ENCODE measurements at regions not wholly inside any gene's neighbourhood (a gene's known extent, or its start where the extent isn't known, plus 50 kb on each side); places are given as distances from the start of the nearest gene placed in this dataset.
"Not testable (repeated sequence)": the region's sequence is repeated elsewhere in the genome, so short reads cannot be mapped to it uniquely, and the experiment has no call there.

GRCh38 chr6:85004361-85004995 lies 240.1 kb upstream of the TBX18 start:
- Histone ChIP-seq H3K4me3 (ENCODE audit: low read depth in 1 of 5, low read length in 5 of 5) (no peak overlapping the region), H3K9me3 (ENCODE audit: control insufficient read depth in 5 of 5, low read length in 5 of 5) (no peaks in the 10 kb centered on the region), H3K27me3 (ENCODE audit: control insufficient read depth in 5 of 5, insufficient read depth in 4 of 5, low read length in 5 of 5) (no peaks in the 10 kb centered on the region), H3K4me1 (ENCODE audit: control insufficient read depth in 5 of 5, insufficient read depth in 5 of 5, low read length in 5 of 5) (peaks cover 0 to 28% (median 9%) of the 10 kb centered on the region in 5 donors), H3K27ac (ENCODE audit: low read depth, low read length) (no peak overlapping the region), H3K36me3 (ENCODE audit: control insufficient read depth in 5 of 5, insufficient read depth in 5 of 5, low read length in 5 of 5) (no peaks in the 10 kb centered on the region), H3K9ac (ENCODE audit: low read length in 5 of 5) (no peak overlapping the region)

- Histone ChIP-seq H3K27me3 (ENCODE audit: control insufficient read depth in 5 of 5, insufficient read depth in 4 of 5, low read length in 5 of 5) (no peaks in the 10 kb centered on the region), H3K4me1 (ENCODE audit: control insufficient read depth in 5 of 5, insufficient read depth in 5 of 5, low read length in 5 of 5) (peaks cover 0 to 23% (median 8%) of the 10 kb centered on the region in 5 donors), H3K9ac (ENCODE audit: low read length in 5 of 5) (no peak overlapping the region), H3K4me3 (ENCODE audit: low read depth in 1 of 5, low read length in 5 of 5) (no peak overlapping the region), H3K9me3 (ENCODE audit: control insufficient read depth in 5 of 5, low read length in 5 of 5) (no peaks in the 10 kb centered on the region), H3K27ac (ENCODE audit: low read depth, low read length) (no peak overlapping the region), H3K36me3 (ENCODE audit: control insufficient read depth in 5 of 5, insufficient read depth in 5 of 5, low read length in 5 of 5) (no peaks in the 10 kb centered on the region)
Measured at GRCh38 chr6:85002847-85003246, 238.4 kb upstream of the TBX18 start.

DNA sequence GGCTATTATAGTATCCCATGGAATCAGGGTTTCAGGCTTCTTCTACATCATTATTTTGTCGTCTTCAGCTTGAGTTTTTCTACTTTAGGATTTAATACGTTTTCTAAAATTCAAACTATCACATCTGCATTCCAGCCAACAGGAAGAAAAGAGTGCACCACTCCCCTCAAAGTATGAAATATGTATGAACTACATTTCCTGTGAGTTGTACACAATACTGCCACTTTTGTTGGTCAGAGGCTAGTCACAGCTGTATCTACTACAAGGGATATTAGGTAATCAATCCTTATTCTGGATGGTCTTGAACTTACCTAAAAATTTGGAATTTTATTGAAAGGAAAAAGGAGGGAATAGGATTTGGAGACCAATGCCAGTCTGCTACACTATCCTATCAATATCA lies 235.6 kb upstream of the TBX18 start:
- no peaks in the 10 kb centered on the region for H3K27me3 ChIP-seq (ENCODE audit: control insufficient read depth in 5 of 5, insufficient read depth in 4 of 5, low read length in 5 of 5)
- no peak overlapping the region for H3K9ac ChIP-seq (ENCODE audit: low read length in 5 of 5)
- H3K9me3 ChIP-seq (ENCODE audit: control insufficient read depth in 5 of 5, low read length in 5 of 5), result no peaks in the 10 kb centered on the region
- H3K27ac ChIP-seq (ENCODE audit: low read depth, low read length), result no peak overlapping the region
- H3K4me1 ChIP-seq (ENCODE audit: control insufficient read depth in 5 of 5, insufficient read depth in 5 of 5, low read length in 5 of 5), result peaks cover 0 to 16% (median 6%) of the 10 kb centered on the region in 5 donors
- H3K4me3 ChIP-seq (ENCODE audit: low read depth in 1 of 5, low read length in 5 of 5), result no peak overlapping the region
- H3K36me3 ChIP-seq (ENCODE audit: control insufficient read depth in 5 of 5, insufficient read depth in 5 of 5, low read length in 5 of 5), result no peaks in the 10 kb centered on the region

GRCh38 chr6:84998223-84998622 lies 233.8 kb upstream of the TBX18 start:
- Histone ChIP-seq H3K4me3 (ENCODE audit: low read depth in 1 of 5, low read length in 5 of 5) (no peak overlapping the region), H3K9ac (ENCODE audit: low read length in 5 of 5) (no peak overlapping the region), H3K27ac (ENCODE audit: low read depth, low read length) (no peak overlapping the region), H3K9me3 (ENCODE audit: control insufficient read depth in 5 of 5, low read length in 5 of 5) (peaks cover 0 to 1% (median 0%) of the 10 kb centered on the region in 5 donors), H3K27me3 (ENCODE audit: control insufficient read depth in 5 of 5, insufficient read depth in 4 of 5, low read length in 5 of 5) (no peaks in the 10 kb centered on the region), H3K4me1 (ENCODE audit: control insufficient read depth in 5 of 5, insufficient read depth in 5 of 5, low read length in 5 of 5) (no peaks in the 10 kb centered on the region), H3K36me3 (ENCODE audit: control insufficient read depth in 5 of 5, insufficient read depth in 5 of 5, low read length in 5 of 5) (no peaks in the 10 kb centered on the region)

- not testable (repeated sequence) for H3K27me3 ChIP-seq (ENCODE audit: control insufficient read depth in 5 of 5, insufficient read depth in 4 of 5, low read length in 5 of 5); H3K4me3 ChIP-seq (ENCODE audit: low read depth in 1 of 5, low read length in 5 of 5); H3K27ac ChIP-seq (ENCODE audit: low read depth, low read length); H3K36me3 ChIP-seq (ENCODE audit: control insufficient read depth in 5 of 5, insufficient read depth in 5 of 5, low read length in 5 of 5); H3K9ac ChIP-seq (ENCODE audit: low read length in 5 of 5); H3K4me1 ChIP-seq (ENCODE audit: control insufficient read depth in 5 of 5, insufficient read depth in 5 of 5, low read length in 5 of 5); H3K9me3 ChIP-seq (ENCODE audit: control insufficient read depth in 5 of 5, low read length in 5 of 5)
Measured at GRCh38 chr6:84988766-84989165, 224.4 kb upstream of the TBX18 start.

DNA sequence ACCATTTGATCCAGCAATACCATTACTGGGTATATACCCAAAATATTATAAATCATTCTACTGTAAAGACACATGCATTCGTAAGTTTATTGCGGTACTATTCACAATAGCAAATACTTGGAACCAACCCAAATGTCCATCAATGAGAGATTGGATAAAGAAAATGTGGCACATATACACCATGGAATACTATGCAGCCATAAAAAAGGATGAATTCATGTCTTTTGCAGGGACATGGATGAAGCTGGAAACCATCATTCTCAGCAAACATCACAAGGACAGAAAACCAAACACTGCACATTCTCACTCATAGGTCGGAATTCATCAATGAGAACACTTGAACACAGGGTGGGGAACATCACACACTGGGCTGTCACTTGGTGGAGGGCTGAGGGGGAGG lies 221.1 kb upstream of the TBX18 start:
- H3K27ac ChIP-seq (ENCODE audit: low read depth, low read length); H3K9ac ChIP-seq (ENCODE audit: low read length in 5 of 5); H3K27me3 ChIP-seq (ENCODE audit: control insufficient read depth in 5 of 5, insufficient read depth in 4 of 5, low read length in 5 of 5); H3K4me1 ChIP-seq (ENCODE audit: control insufficient read depth in 5 of 5, insufficient read depth in 5 of 5, low read length in 5 of 5); H3K9me3 ChIP-seq (ENCODE audit: control insufficient read depth in 5 of 5, low read length in 5 of 5); H3K36me3 ChIP-seq (ENCODE audit: control insufficient read depth in 5 of 5, insufficient read depth in 5 of 5, low read length in 5 of 5); H3K4me3 ChIP-seq (ENCODE audit: low read depth in 1 of 5, low read length in 5 of 5): not testable (repeated sequence)

DNA sequence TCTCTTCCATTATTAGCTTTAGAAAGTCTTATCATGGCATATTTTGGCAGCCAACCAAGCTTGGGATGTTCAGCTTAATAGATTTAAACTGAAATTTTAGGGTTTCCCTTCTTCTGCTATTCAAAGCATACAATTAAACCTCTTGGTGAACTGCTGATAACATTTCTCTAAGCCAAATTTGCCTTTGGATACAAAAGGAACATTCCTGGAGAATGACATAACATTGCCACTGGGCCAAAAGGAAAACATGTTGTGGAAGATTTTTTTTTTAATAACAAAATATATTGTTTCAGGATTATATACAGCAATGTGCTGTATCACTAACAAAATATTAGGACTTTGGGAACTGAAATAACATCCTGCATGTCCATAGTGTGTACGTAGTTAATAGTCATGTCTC lies 215.1 kb upstream of the TBX18 start:
- H3K27me3 ChIP-seq (ENCODE audit: control insufficient read depth in 5 of 5, insufficient read depth in 4 of 5, low read length in 5 of 5), result no peaks in the 10 kb centered on the region
- H3K4me1 ChIP-seq (ENCODE audit: control insufficient read depth in 5 of 5, insufficient read depth in 5 of 5, low read length in 5 of 5), result peaks cover 0 to 9% (median 0%) of the 10 kb centered on the region in 5 donors
- H3K27ac ChIP-seq (ENCODE audit: low read depth, low read length), result no peak overlapping the region
- H3K36me3 ChIP-seq (ENCODE audit: control insufficient read depth in 5 of 5, insufficient read depth in 5 of 5, low read length in 5 of 5), result no peaks in the 10 kb centered on the region
- no peak overlapping the region for H3K4me3 ChIP-seq (ENCODE audit: low read depth in 1 of 5, low read length in 5 of 5)
- H3K9me3 ChIP-seq (ENCODE audit: control insufficient read depth in 5 of 5, low read length in 5 of 5), result no peaks in the 10 kb centered on the region
- H3K9ac ChIP-seq (ENCODE audit: low read length in 5 of 5), result no peak overlapping the region

DNA sequence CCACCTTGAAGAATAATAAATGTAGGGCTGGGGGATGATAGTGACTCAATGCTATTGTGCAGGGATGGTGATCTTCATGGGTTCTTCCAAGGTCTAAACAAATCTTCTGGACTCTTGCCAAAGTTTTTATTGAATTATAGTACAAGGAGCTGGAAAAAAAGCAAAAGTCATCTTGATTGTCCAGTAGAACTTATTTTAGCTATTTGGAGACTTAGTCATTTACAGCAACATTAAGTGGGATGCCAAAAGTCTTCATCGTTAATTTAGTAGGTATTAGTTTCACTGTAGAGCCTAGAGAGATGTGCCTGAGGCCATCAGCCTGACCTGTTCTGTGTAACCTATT lies 212.9 kb upstream of the TBX18 start:
- no peaks in the 10 kb centered on the region for H3K36me3 ChIP-seq (ENCODE audit: control insufficient read depth in 5 of 5, insufficient read depth in 5 of 5, low read length in 5 of 5)
- H3K4me3 ChIP-seq (ENCODE audit: low read depth in 1 of 5, low read length in 5 of 5), result no peak overlapping the region
- H3K27me3 ChIP-seq (ENCODE audit: control insufficient read depth in 5 of 5, insufficient read depth in 4 of 5, low read length in 5 of 5), result no peaks in the 10 kb centered on the region
- H3K9ac ChIP-seq (ENCODE audit: low read length in 5 of 5), result no peak overlapping the region
- peaks cover 0 to 4% (median 0%) of the 10 kb centered on the region in 5 donors for H3K9me3 ChIP-seq (ENCODE audit: control insufficient read depth in 5 of 5, low read length in 5 of 5)
- H3K4me1 ChIP-seq (ENCODE audit: control insufficient read depth in 5 of 5, insufficient read depth in 5 of 5, low read length in 5 of 5), result peaks cover 0 to 9% (median 0%) of the 10 kb centered on the region in 5 donors
- H3K27ac ChIP-seq (ENCODE audit: low read depth, low read length), result no peak overlapping the region

DNA sequence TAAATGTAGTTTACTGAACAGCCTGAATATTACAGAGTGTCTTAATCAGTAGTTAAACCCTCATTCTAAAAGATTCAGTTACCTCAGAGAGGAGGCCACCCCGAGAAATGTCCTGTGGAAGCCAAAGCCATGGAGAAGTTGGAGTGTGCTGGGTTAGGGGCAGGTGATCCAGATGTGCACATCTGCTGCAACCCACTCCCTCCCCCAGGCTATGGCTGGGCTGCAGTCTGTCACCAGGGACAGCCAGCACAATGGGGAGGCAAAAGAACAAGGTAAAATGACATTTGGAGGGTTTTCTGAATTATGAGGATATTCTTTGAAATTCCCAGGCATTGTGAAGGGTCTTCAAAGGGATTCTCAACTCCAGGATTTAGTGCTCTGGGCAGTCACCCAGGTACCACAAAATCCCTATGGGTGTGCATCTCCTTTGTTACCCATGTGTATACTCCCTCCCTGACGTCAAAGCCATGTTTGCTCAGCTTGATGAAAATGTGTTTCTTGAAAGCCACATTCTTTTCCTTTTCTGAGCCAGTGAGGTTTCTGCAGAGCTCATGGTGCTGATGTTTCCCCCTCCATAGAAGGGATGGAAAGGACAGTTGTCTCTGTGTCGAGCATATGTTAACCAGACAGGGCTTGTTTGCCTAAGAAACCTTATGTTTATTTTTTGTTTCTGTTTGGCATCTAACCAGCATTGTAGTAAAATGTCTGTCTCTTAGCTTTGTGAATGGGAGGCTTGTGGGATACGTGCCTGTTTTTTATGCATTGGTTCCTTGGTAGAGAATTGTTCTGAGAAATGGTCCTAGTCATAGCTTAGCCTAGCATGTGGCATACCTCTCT lies 212.3 kb upstream of the TBX18 start:
- no peaks in the 10 kb centered on the region for H3K27me3 ChIP-seq (ENCODE audit: control insufficient read depth in 5 of 5, insufficient read depth in 4 of 5, low read length in 5 of 5)
- no peak overlapping the region for H3K27ac ChIP-seq (ENCODE audit: low read depth, low read length)
- H3K4me3 ChIP-seq (ENCODE audit: low read depth in 1 of 5, low read length in 5 of 5), result no peak overlapping the region
- H3K9ac ChIP-seq (ENCODE audit: low read length in 5 of 5), result no peak overlapping the region
- H3K4me1 ChIP-seq (ENCODE audit: control insufficient read depth in 5 of 5, insufficient read depth in 5 of 5, low read length in 5 of 5), result peaks cover 0 to 9% (median 0%) of the 10 kb centered on the region in 5 donors
- H3K9me3 ChIP-seq (ENCODE audit: control insufficient read depth in 5 of 5, low read length in 5 of 5), result peaks cover 0 to 4% (median 0%) of the 10 kb centered on the region in 5 donors
- no peaks in the 10 kb centered on the region for H3K36me3 ChIP-seq (ENCODE audit: control insufficient read depth in 5 of 5, insufficient read depth in 5 of 5, low read length in 5 of 5)

DNA sequence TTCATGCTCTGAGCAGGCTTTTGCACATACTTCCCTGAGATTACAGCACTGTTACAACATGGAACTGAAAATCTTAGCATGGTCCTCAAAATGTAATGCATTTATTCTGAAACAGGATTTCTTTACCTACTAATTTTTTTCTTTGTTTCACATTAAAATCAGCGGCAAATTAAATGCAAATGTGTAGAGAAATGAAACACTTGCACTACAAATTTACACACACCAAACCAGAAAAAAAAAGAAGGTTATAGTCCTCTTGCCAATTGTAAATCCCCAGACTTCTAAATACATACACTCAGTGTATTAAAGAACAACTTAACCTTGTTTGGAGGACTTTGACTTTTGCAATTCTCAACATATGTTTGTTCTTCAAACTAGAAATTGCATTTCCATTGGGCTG lies 210.9 kb upstream of the TBX18 start:
- peaks cover 0 to 9% (median 0%) of the 10 kb centered on the region in 5 donors for H3K4me1 ChIP-seq (ENCODE audit: control insufficient read depth in 5 of 5, insufficient read depth in 5 of 5, low read length in 5 of 5)
- H3K27me3 ChIP-seq (ENCODE audit: control insufficient read depth in 5 of 5, insufficient read depth in 4 of 5, low read length in 5 of 5), result no peaks in the 10 kb centered on the region
- H3K9me3 ChIP-seq (ENCODE audit: control insufficient read depth in 5 of 5, low read length in 5 of 5), result peaks cover 0 to 4% (median 0%) of the 10 kb centered on the region in 5 donors
- H3K36me3 ChIP-seq (ENCODE audit: control insufficient read depth in 5 of 5, insufficient read depth in 5 of 5, low read length in 5 of 5), result no peaks in the 10 kb centered on the region
- no peak overlapping the region for H3K27ac ChIP-seq (ENCODE audit: low read depth, low read length)
- H3K9ac ChIP-seq (ENCODE audit: low read length in 5 of 5), result no peak overlapping the region
- no peak overlapping the region for H3K4me3 ChIP-seq (ENCODE audit: low read depth in 1 of 5, low read length in 5 of 5)

All from subcutaneous abdominal adipose tissue (tissue), 5 donors.